Choroid plexus epithelial cell (primary cell): ENCODE measurements at regions not wholly inside any gene's neighbourhood (a gene's known extent, or its start where the extent isn't known, plus 50 kb on each side); places are given as distances from the start of the nearest gene placed in this dataset.

Experiments
- DNase-seq: peaks from one replicate; pipeline ENCODE4 v3.0.0-alpha.2; 2010; ENCODE audit warnings: low read depth
- H3K4me3 ChIP-seq: 2 replicates; pipeline ENCODE4 v1.5.1; 2011; ENCODE audit warnings: low read depth, mild to moderate bottlenecking, control low read depth, low read length, moderate library complexity
- TF ChIP-seq, protein P1 (sequence below): conservative IDR thresholded peaks from 2 replicates; pipeline ENCODE4 v1.5.1; 2011; ENCODE audit warnings: low read depth, mild to moderate bottlenecking, control low read depth, inconsistent platforms, low read length, moderate library complexity

DNA sequence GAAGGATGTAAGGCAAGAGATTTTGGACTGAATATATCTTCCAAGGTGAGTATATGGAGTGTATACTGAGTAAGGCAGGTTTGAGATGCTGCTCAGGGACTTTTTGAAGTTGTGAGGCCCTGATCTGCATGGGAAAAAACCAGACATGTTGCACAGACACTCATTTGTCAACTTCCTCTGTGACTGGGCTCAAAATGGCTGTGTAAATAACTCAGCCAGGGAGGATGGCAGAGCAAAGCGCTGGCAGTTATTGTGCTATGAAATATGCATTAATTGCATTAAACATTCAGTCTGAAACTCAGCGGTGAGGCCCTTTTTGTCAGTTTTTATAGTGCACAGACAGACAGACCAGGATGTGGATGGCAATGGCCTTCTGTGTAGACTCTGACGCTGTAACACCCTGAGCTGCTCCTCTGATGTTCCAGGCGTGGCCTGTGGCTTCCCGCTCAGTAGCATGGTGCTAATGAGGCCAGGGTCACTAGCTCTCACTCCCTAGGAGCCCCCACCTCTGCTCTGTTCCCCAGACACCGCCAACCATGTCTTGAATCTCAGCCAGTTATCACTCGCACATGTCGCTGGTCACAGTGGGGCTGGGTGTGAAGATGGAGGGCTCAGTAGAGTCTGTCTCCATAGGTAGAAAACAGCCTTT lies 307.0 kb upstream of the PROX1 start:
- H3K4me3 ChIP-seq = no peak overlapping the region
- TF ChIP-seq, protein P1, sequence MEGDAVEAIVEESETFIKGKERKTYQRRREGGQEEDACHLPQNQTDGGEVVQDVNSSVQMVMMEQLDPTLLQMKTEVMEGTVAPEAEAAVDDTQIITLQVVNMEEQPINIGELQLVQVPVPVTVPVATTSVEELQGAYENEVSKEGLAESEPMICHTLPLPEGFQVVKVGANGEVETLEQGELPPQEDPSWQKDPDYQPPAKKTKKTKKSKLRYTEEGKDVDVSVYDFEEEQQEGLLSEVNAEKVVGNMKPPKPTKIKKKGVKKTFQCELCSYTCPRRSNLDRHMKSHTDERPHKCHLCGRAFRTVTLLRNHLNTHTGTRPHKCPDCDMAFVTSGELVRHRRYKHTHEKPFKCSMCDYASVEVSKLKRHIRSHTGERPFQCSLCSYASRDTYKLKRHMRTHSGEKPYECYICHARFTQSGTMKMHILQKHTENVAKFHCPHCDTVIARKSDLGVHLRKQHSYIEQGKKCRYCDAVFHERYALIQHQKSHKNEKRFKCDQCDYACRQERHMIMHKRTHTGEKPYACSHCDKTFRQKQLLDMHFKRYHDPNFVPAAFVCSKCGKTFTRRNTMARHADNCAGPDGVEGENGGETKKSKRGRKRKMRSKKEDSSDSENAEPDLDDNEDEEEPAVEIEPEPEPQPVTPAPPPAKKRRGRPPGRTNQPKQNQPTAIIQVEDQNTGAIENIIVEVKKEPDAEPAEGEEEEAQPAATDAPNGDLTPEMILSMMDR = no peak
- DNase-seq = no peak

DNA sequence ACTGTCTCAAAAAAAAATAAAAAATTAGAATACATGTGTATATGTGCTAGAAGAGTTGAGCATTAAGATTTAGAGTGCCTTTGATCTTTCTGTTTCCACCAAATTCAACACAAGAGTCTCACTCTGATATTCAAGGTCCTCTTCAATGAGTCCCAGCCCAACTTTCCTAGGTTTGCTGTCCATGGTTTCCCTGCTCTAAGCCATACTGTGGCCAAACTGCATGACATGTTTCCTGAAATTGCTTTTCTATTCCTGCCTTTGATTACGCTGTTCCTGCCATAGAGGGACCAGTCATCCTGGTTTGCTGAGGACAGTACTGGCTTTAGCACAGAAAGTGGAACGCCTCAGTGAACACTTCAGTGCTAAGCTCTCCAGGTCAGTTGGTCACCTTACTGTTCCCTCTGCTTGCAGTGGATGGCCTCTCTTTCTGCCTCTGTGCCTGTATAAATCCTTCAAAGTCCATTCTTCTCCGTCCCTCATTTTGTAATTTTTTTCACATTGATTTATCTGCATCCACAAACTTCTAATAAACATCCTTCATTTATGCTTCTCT lies 305.9 kb upstream of the PROX1 start:
- no peak for DNase-seq
- TF ChIP-seq, protein P1 = no peak
- H3K4me3 ChIP-seq = no peak overlapping the region

DNA sequence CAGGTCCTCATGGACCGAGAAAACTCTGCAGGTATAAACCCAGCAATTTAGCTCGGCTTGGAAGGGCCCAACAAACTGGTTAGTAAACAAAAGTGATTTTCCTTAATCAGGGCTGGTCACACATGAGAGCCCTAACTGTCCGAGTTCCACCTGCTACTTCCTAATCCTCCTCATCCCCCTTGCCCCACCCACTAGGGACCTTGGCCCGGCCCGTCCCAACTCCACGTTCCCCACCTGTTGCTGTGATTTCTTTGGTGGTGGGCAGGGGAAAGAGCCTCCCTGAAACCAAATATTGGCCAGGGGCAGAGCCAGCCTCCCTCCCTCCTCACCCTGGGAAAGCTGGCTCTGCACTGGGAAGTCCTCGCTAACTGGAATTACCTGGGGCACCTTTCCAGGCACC lies 304.2 kb upstream of the PROX1 start:
- TF ChIP-seq, protein P1 = no peak
- no peak for DNase-seq
- no peak overlapping the region for H3K4me3 ChIP-seq

DNA sequence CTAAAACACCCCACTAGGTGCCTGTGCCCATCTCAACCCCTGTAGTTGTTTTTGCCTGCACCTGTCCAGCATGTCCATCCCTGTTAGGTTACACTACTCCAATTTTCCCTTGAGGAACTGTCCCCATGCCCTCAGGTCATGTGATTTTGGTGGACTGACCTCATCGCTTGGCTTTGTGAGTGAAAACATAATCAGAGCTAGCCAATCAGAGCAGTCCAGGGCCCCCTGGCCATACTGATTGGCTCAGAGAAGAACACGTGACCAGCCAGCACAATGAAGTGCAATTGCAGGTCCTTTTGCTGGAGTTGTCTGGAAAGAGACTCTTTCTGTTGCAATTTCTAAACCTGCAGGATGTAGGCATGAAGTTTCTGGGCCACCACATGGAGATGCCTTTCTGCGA lies 303.3 kb upstream of the PROX1 start:
- H3K4me3 ChIP-seq = no peak overlapping the region
- no peak for DNase-seq
- TF ChIP-seq, protein P1 = no peak

DNA sequence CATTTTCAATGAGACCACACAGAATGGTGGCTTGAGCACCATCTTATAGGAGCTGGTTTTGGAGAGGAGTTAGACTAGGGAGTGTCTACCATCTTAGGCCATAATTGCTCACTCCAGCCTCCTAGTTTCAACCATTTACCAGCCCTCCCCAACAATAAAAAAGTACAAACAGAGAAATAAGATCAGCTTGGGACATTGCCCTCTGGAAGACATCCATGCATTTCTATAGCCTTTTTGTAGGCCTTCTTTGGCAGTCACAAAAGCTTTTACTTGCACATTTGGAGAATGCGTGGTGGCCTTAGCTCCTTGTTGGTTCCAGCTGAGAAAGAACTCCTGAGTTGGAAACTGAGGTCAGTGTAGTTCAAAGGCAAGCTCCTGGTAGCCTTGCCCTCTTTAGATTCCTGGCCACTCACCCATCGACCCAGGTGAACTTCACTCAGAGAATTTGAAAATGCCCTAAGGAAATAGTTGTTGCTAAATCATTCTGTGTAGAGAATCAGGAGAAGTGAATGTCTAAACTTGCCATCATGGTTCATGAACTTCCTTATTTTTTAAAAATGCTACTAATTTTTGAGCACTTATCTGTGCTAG lies 301.7 kb upstream of the PROX1 start:
- TF ChIP-seq, protein P1 = no peak
- DNase-seq = no peak
- H3K4me3 ChIP-seq = no peak overlapping the region

DNA sequence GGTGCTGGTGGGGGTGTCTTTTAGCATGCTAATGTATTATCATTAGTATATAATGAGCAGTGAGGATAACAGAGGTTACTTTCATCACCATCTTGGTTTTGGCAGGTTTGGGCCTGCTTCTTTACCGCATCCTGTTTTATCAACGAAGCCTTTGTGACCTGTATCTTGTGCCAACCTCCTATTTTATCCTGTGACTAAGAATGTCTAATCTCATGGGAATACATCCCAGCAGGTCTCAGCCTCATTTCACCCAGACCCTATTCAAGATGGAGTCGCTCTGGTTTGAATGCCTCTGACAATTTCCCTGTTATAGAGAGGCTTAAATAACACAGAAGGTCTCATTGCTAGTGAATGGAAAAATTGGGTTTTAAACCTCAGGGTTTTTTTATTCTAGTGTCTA lies 300.8 kb upstream of the PROX1 start:
- no peak overlapping the region for H3K4me3 ChIP-seq
- no peak for DNase-seq
- TF ChIP-seq, protein P1 = no peak

DNA sequence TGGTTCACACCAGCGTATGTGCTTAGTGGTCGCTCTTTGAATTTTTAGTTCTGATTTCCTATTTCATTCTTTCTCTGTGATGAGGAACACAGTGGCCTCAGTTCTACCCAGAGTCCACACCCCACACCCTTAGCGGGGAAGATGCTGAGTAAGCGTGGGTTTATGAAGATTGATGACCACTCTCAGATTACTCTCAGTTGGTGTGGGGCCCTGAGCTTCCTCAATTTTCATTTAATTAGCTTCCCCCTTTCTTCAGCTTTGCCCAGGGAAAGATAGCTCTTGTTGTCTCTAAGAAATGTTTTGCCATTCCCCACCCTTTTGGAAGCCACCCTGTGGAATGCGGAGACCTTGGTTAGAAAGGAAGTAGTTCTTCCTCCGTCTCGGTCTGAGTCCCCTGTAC lies 299.9 kb upstream of the PROX1 start:
- TF ChIP-seq, protein P1 = no peak

More for the DNA sequence above, 299.9 kb upstream of the PROX1 start:
- DNase-seq = no peak
- no peak overlapping the region for H3K4me3 ChIP-seq
